ENCODE measurements at regions not wholly inside any gene's neighbourhood (a gene's known extent, or its start where the extent isn't known, plus 50 kb on each side); places are given as distances from the start of the nearest gene placed in this dataset.

DNA sequence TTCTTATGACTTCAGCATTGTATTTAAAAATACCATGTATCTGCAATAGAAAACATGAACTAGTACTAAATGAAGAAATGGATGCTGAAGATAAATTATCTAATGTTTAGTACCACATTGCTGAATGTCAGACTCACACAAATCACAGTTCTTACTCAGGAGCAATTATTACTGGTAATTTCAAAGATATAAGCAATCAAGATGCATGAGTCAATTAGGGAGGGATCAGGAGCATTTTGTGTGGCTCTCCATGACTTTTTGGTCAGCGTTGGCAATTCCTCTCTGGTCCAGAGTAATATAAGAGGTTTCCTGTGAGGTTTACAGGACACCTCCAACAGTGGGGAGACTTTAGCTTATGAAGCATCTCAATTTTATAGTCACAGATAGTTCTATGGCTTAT lies 167.0 kb upstream of the PCDH7 start (continued):
- TF ChIP-seq ZNF710 (CRISPR knock-in tag; IDR thresholded peaks at IDR 0.05; ENCODE audit: borderline replicate concordance), result no peak
- TF ChIP-seq ZSCAN29 (CRISPR knock-in tag; conservative IDR thresholded peaks at IDR 0.05), result no peak
- no peak for TF ChIP-seq TGIF2 (CRISPR knock-in tag; IDR thresholded peaks at IDR 0.05)
- TF ChIP-seq ZNF678 (CRISPR knock-in tag; IDR thresholded peaks at IDR 0.05), result no peak
- no peak for TF ChIP-seq GLI4 (CRISPR knock-in tag; IDR thresholded peaks at IDR 0.05; ENCODE audit: borderline replicate concordance)

DNA sequence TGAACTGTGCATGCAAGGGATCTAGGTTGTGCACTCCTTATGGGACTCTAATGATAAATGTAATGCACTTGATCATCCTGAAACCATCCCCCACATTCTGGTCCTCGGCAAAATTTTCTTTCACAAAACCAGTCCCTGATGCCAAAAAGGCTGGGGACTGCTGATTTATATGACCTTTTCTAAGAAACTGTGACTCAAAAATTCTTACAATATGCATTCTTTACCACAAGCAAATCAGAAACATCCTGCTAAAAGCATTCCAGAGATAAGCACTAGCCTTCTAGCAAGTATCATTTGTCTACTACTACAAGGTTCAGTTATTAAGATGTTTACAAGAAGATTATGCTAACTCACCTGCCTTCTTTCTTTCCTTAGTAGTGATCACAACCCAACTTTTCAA lies 166.5 kb upstream of the PCDH7 start:
- H4K20me1 ChIP-seq (ENCODE audit: insufficient read depth, low read length), result no peaks in the 10 kb centered on the region
- ATAC-seq, result no peak
- H3K27me3 ChIP-seq (ENCODE audit: control insufficient read depth in 1 of 2, insufficient read depth in 2 of 2, low read length in 2 of 2), result no peaks in the 10 kb centered on the region
- DNase-seq (ENCODE audit: low spot score), result no peak
- no peak overlapping the region for H3K4me3 ChIP-seq (replicated peaks in 1 of 3; ENCODE audit: insufficient read depth in 1 of 3, low read depth in 2 of 3, low read length in 3 of 3)
- H3K4me2 ChIP-seq (ENCODE audit: low read depth, low read length), result no peak overlapping the region
- no peak overlapping the region for H3K27ac ChIP-seq (ENCODE audit: extremely low read length, insufficient read depth, low read length)
- CTCF ChIA-PET (ENCODE audit: low intra/inter-chr PET ratio, low total read pairs), result no interaction called here
- no peak for FAIRE-seq
- peaks cover 81% of the 10 kb centered on the region for H3K9me3 ChIP-seq (ENCODE audit: low read length)
- no peak overlapping the region for H2AFZ ChIP-seq (ENCODE audit: low read length)
- in situ Hi-C loops (cut with HindIII; ENCODE audit: extremely low pct_ligation_motif_present, low pct_unique_long_range_greater_than_20kb), result no loop called here
- POLR2A ChIA-PET, result no interaction called here
- WGBS (ENCODE audit: low lambda C conversion rate), result 8% methylated on average over 1 of the region's 1 CpG
- intact Hi-C loops (cut with micrococcal nuclease; ENCODE audit: unreplicated experiment), result no loop called here
- no peaks in the 10 kb centered on the region for H3K4me1 ChIP-seq (ENCODE audit: insufficient read depth, low read length)
- no peaks in the 10 kb centered on the region for H3K36me3 ChIP-seq (replicated peaks in 1 of 2; ENCODE audit: control insufficient read depth in 1 of 2, insufficient read depth in 2 of 2, low read length in 2 of 2)
- no TSS peak for BruUV-seq (replicated peaks)
- H3K79me2 ChIP-seq (ENCODE audit: insufficient read depth, low read length), result no peaks in the 10 kb centered on the region
- no peak overlapping the region for H3K9ac ChIP-seq (ENCODE audit: insufficient read depth, low read depth, low read length)
- no peak for TF ChIP-seq CCDC6 (CRISPR knock-in tag; IDR thresholded peaks at IDR 0.05)
- TF ChIP-seq, protein P1, sequence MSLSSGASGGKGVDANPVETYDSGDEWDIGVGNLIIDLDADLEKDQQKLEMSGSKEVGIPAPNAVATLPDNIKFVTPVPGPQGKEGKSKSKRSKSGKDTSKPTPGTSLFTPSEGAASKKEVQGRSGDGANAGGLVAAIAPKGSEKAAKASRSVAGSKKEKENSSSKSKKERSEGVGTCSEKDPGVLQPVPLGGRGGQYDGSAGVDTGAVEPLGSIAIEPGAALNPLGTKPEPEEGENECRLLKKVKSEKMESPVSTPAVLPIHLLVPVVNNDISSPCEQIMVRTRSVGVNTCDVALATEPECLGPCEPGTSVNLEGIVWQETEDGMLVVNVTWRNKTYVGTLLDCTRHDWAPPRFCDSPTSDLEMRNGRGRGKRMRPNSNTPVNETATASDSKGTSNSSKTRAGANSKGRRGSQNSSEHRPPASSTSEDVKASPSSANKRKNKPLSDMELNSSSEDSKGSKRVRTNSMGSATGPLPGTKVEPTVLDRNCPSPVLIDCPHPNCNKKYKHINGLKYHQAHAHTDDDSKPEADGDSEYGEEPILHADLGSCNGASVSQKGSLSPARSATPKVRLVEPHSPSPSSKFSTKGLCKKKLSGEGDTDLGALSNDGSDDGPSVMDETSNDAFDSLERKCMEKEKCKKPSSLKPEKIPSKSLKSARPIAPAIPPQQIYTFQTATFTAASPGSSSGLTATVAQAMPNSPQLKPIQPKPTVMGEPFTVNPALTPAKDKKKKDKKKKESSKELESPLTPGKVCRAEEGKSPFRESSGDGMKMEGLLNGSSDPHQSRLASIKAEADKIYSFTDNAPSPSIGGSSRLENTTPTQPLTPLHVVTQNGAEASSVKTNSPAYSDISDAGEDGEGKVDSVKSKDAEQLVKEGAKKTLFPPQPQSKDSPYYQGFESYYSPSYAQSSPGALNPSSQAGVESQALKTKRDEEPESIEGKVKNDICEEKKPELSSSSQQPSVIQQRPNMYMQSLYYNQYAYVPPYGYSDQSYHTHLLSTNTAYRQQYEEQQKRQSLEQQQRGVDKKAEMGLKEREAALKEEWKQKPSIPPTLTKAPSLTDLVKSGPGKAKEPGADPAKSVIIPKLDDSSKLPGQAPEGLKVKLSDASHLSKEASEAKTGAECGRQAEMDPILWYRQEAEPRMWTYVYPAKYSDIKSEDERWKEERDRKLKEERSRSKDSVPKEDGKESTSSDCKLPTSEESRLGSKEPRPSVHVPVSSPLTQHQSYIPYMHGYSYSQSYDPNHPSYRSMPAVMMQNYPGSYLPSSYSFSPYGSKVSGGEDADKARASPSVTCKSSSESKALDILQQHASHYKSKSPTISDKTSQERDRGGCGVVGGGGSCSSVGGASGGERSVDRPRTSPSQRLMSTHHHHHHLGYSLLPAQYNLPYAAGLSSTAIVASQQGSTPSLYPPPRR (CRISPR knock-in tag; IDR thresholded peaks at IDR 0.05; ENCODE audit: borderline replicate concordance), result no peak
- TF ChIP-seq, protein P2, sequence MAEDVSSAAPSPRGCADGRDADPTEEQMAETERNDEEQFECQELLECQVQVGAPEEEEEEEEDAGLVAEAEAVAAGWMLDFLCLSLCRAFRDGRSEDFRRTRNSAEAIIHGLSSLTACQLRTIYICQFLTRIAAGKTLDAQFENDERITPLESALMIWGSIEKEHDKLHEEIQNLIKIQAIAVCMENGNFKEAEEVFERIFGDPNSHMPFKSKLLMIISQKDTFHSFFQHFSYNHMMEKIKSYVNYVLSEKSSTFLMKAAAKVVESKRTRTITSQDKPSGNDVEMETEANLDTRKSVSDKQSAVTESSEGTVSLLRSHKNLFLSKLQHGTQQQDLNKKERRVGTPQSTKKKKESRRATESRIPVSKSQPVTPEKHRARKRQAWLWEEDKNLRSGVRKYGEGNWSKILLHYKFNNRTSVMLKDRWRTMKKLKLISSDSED (CRISPR knock-in tag; IDR thresholded peaks at IDR 0.05), result no peak
- TF ChIP-seq POLR2G (IDR thresholded peaks at IDR 0.05; ENCODE audit: low read depth, low read length), result no peak
- TF ChIP-seq, protein P3, sequence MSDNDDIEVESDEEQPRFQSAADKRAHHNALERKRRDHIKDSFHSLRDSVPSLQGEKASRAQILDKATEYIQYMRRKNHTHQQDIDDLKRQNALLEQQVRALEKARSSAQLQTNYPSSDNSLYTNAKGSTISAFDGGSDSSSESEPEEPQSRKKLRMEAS (IDR thresholded peaks at IDR 0.05), result no peak
- no peak for TF ChIP-seq ZNF773 (CRISPR knock-in tag; IDR thresholded peaks at IDR 0.05; ENCODE audit: borderline replicate concordance)
- no peak for TF ChIP-seq ZNF891 (CRISPR knock-in tag; IDR thresholded peaks at IDR 0.05)
- no peak for TF ChIP-seq ZNF33B (CRISPR knock-in tag; IDR thresholded peaks at IDR 0.05)
- TF ChIP-seq RXRB (CRISPR knock-in tag; IDR thresholded peaks at IDR 0.05; ENCODE audit: borderline replicate concordance), result no peak
- TF ChIP-seq KDM1A (CRISPR knock-in tag; IDR thresholded peaks at IDR 0.05), result no peak
- TF ChIP-seq, protein P4, sequence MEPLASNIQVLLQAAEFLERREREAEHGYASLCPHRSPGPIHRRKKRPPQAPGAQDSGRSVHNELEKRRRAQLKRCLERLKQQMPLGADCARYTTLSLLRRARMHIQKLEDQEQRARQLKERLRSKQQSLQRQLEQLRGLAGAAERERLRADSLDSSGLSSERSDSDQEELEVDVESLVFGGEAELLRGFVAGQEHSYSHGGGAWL (CRISPR knock-in tag; IDR thresholded peaks at IDR 0.05), result no peak
- no peak for TF ChIP-seq KDM4B (CRISPR knock-in tag; IDR thresholded peaks at IDR 0.05)
